Inferior parietal cortex (tissue), 1 donor: ENCODE measurements at regions not wholly inside any gene's neighbourhood (a gene's known extent, or its start where the extent isn't known, plus 50 kb on each side); places are given as distances from the start of the nearest gene placed in this dataset.
A peak's percentile ranks its signal among the peaks of the same experiment; 100 is the strongest.
"Not testable (repeated sequence)": the region's sequence is repeated elsewhere in the genome, so short reads cannot be mapped to it uniquely, and the experiment has no call there.

Experiments
- DNase-seq: peaks from one replicate; pipeline ENCODE4 v3.0.0-alpha.2; 2016; ENCODE audit errors: extremely low spot score

- DNase-seq, result no peak
Observed at GRCh38 chrX:42443267-42443666, 334.7 kb downstream of the PPP1R2C start.

GRCh38 chrX:42442745-42443144 is 335.2 kb downstream of the PPP1R2C start:
- DNase-seq, result no peak

GRCh38 chrX:42437211-42437610 is 340.8 kb downstream of the PPP1R2C start:
- no peak for DNase-seq

- no peak for DNase-seq
Observed at GRCh38 chrX:42434458-42435166, 343.4 kb downstream of the PPP1R2C start.

- DNase-seq, result no peak
Observed at GRCh38 chrX:42432552-42432951, 345.4 kb downstream of the PPP1R2C start.

GRCh38 chrX:42422961-42423360 is 355.0 kb downstream of the PPP1R2C start:
- no peak for DNase-seq

- DNase-seq, result no peak
Observed at GRCh38 chrX:42420426-42420825, 357.5 kb downstream of the PPP1R2C start.

GRCh38 chrX:42415636-42416035 is 362.3 kb downstream of the PPP1R2C start:
- DNase-seq, result no peak

GRCh38 chrX:42414057-42414456 is 363.9 kb downstream of the PPP1R2C start:
- no peak for DNase-seq

GRCh38 chrX:42399632-42400024 is 378.3 kb downstream of the PPP1R2C start:
- no peak for DNase-seq

- peak; percentile 1 for DNase-seq
Observed at GRCh38 chrX:42398967-42399631, 378.9 kb downstream of the PPP1R2C start.

- DNase-seq, result no peak
Observed at GRCh38 chrX:42396136-42396535, 381.8 kb downstream of the PPP1R2C start.

GRCh38 chrX:42392846-42393245 is 385.1 kb downstream of the PPP1R2C start:
- DNase-seq, result no peak

- no peak for DNase-seq
Observed at GRCh38 chrX:42386681-42387080, 391.3 kb downstream of the PPP1R2C start.

- no peak for DNase-seq
Observed at GRCh38 chrX:42385730-42386129, 392.2 kb downstream of the PPP1R2C start.

GRCh38 chrX:42384956-42385355 is 393.0 kb downstream of the PPP1R2C start:
- DNase-seq, result no peak

- DNase-seq, result no peak
Observed at GRCh38 chrX:42378857-42379256, 399.1 kb downstream of the PPP1R2C start.

- no peak for DNase-seq
Observed at GRCh38 chrX:42375086-42375485, 402.9 kb downstream of the PPP1R2C start.

- no peak for DNase-seq
Observed at GRCh38 chrX:42366181-42366580, 411.8 kb downstream of the PPP1R2C start.

- DNase-seq, result no peak
Observed at GRCh38 chrX:42362219-42362618, 415.7 kb downstream of the PPP1R2C start.

GRCh38 chrX:42342981-42343380 is 419.6 kb upstream of the CASK start:
- DNase-seq, result not testable (repeated sequence)
